Activated CD4-positive, alpha-beta T cell treated with anti-CD3 and anti-CD28 coated beads, Interleukin-2, amount 10 ng/mL, durations not matched to agents 24 days and 14 days (primary cell): ENCODE measurements at regions not wholly inside any gene's neighbourhood (a gene's known extent, or its start where the extent isn't known, plus 50 kb on each side); places are given as distances from the start of the nearest gene placed in this dataset.

Experiments used
- DNase-seq: peaks from one replicate; pipeline ENCODE4 v3.0.0; 2022
- H3K27ac Mint-ChIP-seq: one replicate; pipeline ENCODE4 v1.8.0; 2022; ENCODE audit warnings: mild to moderate bottlenecking, mixed read lengths
- H3K27me3 Mint-ChIP-seq: one replicate; pipeline ENCODE4 v1.8.0; 2022; ENCODE audit warnings: mixed read lengths
- H3K36me3 Mint-ChIP-seq: one replicate; pipeline ENCODE4 v1.8.0; 2022; ENCODE audit warnings: low read depth, mild to moderate bottlenecking, mixed read lengths
- H3K4me1 Mint-ChIP-seq: one replicate; pipeline ENCODE4 v1.8.0; 2021; ENCODE audit warnings: mixed read lengths
- H3K4me3 Mint-ChIP-seq: one replicate; pipeline ENCODE4 v1.8.0; 2022; ENCODE audit warnings: mild to moderate bottlenecking, moderate library complexity, mixed read lengths
- H3K9me3 Mint-ChIP-seq: one replicate; pipeline ENCODE4 v1.8.0; 2021; ENCODE audit warnings: mixed read lengths
- intact Hi-C: fragments of 100-400 bp; cut with micrococcal nuclease; formaldehyde crosslinking; loops from one replicate; pipeline ENCODE4 v1.15.1; 2023

DNA sequence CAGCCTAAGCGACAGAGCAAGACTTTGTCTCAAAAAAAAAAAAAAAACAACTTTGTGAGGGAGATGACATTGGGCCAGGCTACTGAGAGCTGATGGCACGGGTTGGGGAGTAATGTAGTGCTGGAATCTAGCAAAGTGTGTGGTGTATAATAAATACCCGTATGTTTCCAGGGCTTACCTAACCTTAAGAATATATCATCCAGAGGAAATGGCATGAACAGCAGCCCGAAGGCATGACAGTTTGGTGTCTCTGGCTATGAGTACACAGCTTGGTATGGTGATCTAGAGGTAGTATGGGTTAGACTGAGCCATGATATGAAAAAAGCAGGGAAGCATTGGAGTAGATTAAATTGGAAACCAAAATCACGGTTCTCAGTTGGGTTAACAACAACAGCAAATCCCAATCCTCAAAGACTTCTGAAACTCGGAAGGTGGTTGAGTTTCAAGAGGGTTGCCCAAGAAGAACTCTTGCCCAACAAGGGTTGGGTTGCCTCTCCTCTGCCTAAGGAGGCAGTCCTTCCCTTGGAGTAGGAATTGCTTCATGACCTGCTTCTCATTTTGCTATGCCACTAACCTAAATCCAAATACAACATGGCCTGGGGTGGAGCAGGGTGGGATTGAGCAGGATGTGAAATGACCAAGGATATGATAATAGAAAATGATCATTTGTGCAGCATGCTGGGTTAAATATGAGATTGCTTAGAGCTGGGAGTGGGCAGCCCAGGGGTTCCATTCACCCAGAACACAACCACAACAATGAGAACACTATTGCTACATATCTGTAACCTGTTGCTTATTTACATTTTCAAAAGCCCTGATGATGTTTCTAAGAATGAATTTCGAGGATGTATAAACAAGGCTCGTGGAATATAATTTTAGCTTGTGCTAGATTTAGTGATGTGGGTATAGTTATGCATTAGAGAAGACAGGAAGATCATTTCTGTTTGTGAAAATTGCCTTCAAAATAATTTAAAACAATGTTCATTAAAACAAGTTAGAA, 64.6 kb upstream of the ZFR start:
- Mint-ChIP-seq H3K4me3 (no peak overlapping the region), H3K9me3 (no peaks in the 10 kb centered on the region), H3K27me3 (peaks cover 8% of the 10 kb centered on the region), H3K4me1 (peaks cover 15% of the 10 kb centered on the region), H3K36me3 (no peaks in the 10 kb centered on the region), H3K27ac (no peak overlapping the region)
- intact Hi-C loops: no loop called here
- no peak for DNase-seq

DNA sequence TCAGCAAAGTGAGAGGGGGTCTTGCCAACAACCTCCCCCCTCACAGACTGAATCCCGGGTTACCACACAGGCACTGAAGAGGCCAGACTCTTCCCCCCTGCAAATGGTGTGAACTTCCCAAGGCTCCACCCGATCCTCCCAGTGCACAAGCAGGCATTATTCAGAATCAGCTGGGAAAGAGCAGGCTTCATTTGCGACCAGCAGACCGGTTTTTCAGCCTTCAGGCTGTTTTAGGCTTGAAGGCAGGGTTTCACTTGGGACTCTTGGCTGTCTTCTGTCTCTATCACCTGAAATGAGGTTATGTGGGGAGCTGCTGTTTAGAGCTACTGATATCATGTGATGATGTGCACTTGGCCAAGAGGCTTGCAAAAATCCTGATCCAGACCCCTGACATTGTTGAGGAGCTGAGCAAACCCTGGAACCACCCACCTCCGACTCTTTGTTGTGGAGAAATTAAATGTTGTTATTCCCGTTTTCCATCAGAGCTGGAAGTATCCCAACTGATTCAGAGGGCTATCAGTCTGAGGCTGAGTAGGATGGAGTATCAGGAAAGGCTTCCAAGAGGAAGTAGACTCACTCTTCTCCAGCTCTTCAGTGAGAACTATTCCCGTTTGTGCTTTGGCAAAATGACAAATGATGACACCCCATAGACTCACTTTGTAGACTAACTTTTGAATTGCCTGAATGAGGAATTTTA, 63.3 kb upstream of the ZFR start:
- H3K9me3 Mint-ChIP-seq: no peaks in the 10 kb centered on the region
- no peak overlapping the region for H3K27ac Mint-ChIP-seq
- DNase-seq: no peak
- intact Hi-C loops: no loop called here
- no peaks in the 10 kb centered on the region for H3K36me3 Mint-ChIP-seq
- H3K4me3 Mint-ChIP-seq: no peak overlapping the region
- peaks cover 8% of the 10 kb centered on the region for H3K27me3 Mint-ChIP-seq
- H3K4me1 Mint-ChIP-seq: peaks cover 15% of the 10 kb centered on the region

DNA sequence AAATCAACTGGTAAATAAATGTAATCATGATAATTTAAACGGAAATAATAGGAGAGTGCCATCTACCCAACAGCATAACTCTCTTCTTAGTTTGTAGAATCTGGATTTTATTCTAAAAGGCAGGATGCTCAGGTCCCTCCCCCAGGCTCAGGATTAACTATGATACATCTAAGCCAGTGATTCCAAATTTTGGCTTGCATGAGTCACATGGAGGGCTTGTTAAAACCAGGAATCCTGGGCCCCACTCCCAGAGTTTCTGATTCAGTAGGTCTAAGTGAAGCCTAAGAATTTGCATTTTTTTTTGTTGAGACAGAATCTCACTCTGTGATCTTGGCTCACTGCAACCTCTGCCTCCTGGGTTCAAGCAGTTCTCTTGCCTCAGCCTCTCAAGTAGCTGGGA, 62.3 kb upstream of the ZFR start:
- H3K36me3 Mint-ChIP-seq: no peaks in the 10 kb centered on the region
- H3K4me1 Mint-ChIP-seq: peaks cover 15% of the 10 kb centered on the region
- intact Hi-C loops: no loop called here
- no peak overlapping the region for H3K4me3 Mint-ChIP-seq
- no peak for DNase-seq
- peaks cover 8% of the 10 kb centered on the region for H3K27me3 Mint-ChIP-seq
- no peaks in the 10 kb centered on the region for H3K9me3 Mint-ChIP-seq
- no peak overlapping the region for H3K27ac Mint-ChIP-seq

DNA sequence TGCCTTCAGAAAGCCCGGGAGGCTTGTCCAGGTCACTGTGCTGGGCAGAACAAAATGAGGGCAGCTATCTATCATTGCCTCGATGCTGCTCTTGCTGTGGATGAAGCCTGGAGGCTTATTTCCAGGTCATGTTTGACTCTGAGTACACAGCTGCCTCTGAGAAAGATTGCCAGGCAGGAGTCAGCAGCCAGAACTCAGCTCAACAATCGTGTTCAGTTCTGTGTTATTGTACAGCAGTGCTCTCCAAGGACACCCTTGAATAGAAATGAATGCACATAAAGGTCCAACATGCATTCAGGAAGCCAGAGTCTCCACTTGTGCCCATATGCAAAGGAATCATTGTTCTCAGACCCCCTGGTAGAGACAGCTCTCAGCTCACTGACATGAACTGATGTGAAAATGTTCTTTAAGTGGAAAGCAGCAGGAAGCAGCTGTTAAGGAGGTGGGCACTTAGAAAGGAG, 61.7 kb upstream of the ZFR start:
- Mint-ChIP-seq H3K4me3 (no peak overlapping the region), H3K36me3 (no peaks in the 10 kb centered on the region), H3K27ac (no peak overlapping the region), H3K4me1 (peaks cover 14% of the 10 kb centered on the region), H3K27me3 (peaks cover 9% of the 10 kb centered on the region), H3K9me3 (no peaks in the 10 kb centered on the region)
- no peak for DNase-seq
- intact Hi-C loops: no loop called here

DNA sequence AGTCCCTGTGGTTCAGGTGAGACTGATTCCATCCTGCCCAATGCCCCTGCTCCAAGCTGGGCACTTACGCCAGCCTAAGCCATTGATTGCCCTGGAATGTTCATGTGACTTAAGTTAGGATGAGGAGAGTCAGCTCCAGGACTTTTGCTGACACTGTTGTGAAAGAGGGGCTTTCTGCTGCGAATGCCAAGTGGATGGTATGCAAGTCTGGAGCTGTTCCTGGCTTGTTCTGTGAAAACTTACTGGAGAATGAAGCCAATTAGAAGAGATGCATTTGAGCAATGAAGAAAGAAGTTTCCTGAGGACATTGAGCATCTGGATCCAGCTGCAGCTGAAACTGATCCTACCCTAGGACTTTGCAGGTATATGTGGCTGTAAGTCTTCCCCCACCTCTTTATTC, 61.2 kb upstream of the ZFR start:
- H3K4me3 Mint-ChIP-seq: no peak overlapping the region
- no peaks in the 10 kb centered on the region for H3K36me3 Mint-ChIP-seq
- peaks cover 14% of the 10 kb centered on the region for H3K4me1 Mint-ChIP-seq
- H3K27ac Mint-ChIP-seq: no peak overlapping the region
- H3K9me3 Mint-ChIP-seq: no peaks in the 10 kb centered on the region
- no peak for DNase-seq
- intact Hi-C loops: no loop called here
- H3K27me3 Mint-ChIP-seq: peaks cover 9% of the 10 kb centered on the region

DNA sequence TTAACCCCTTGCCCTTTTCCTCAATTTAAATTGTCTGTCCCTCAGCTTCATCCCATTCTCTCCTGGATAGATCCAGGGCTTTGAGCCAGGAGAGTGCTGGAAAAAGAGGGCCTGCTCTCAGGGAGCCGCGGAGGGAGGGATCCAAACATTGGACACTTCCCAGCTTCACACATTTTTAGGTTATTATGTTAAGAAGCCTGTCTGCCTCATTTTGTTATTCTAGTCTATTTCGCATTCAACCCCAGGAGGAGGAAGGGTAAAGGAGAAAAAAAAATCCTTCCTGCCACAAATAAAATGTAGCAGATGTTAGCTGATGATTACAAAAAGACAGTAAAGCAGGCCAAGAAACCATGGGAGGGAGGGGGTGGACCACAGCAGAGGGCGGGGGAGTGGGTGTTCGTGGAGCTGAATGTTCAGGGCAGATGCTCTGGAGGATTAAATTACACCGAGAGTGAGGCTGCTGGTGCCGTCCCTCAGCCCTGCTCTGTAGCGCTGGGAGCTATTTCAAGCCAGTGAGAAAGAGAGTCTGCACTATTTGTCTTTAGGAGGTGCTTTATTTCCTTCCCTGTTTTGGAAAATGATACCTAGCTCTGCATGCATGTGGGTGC, 60.6 kb upstream of the ZFR start:
- intact Hi-C loops: no loop called here
- Mint-ChIP-seq H3K9me3 (no peaks in the 10 kb centered on the region), H3K4me1 (peaks cover 14% of the 10 kb centered on the region), H3K36me3 (no peaks in the 10 kb centered on the region), H3K27me3 (peaks cover 9% of the 10 kb centered on the region), H3K27ac (no peak overlapping the region), H3K4me3 (no peak overlapping the region)
- DNase-seq: no peak

DNA sequence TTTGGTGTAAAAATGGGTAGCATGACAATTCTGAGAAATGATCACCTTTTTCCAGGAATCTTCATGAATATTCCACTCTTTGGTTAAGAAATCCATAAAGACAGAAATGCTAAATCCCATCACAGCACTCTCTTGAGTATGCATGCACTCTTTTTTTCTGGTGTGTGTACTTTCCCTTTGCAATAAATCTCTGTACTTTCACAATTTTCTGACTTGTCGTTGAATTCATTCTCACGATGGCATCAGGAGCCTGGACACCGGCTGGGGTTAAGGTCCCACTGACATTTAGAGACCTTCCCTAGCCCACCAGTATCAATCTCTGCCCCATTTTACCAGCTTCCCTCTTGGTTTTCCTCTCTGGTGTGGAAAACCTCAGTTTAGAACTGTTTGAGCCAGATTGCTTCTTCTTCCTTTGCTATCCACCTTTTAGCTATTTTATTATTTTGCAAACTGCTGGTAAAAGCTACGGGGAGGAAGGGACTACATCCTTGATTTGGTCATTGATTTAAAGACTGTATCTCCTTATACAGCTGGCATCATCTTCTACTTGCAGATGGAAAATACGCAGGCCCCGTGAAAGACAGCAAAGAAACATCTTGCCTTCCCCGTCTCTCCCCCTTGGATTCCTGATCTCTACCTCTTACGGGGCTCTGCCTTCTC, 59.9 kb upstream of the ZFR start:
- peaks cover 9% of the 10 kb centered on the region for H3K27me3 Mint-ChIP-seq
- H3K4me1 Mint-ChIP-seq: peaks cover 18% of the 10 kb centered on the region
- no peaks in the 10 kb centered on the region for H3K9me3 Mint-ChIP-seq

DNA sequence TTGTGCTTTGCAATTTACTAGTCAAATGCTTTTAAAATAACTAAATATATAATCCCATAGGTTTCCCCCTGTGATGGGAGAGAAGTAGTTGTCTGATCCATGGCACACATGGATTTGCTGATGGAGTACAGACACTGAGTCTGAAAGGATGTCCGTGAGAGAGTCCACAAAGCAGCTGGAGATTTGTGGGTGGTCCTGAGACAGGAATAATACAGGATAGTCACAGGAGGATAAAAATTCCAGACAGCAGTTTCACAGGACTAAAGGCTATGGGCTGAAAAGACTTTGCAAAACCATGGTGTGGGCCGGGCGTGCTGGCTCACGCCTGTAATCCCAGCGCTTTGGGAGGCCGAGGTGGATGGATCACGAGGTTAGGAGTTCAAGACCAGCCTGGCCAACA, 58.7 kb upstream of the ZFR start:
- peaks cover 9% of the 10 kb centered on the region for H3K27me3 Mint-ChIP-seq
- H3K4me1 Mint-ChIP-seq: peaks cover 28% of the 10 kb centered on the region
- intact Hi-C loops: no loop called here
- no peak overlapping the region for H3K27ac Mint-ChIP-seq
- no peaks in the 10 kb centered on the region for H3K36me3 Mint-ChIP-seq
- DNase-seq: no peak
- H3K4me3 Mint-ChIP-seq: no peak overlapping the region
- H3K9me3 Mint-ChIP-seq: no peaks in the 10 kb centered on the region

More for the DNA sequence above, 59.9 kb upstream of the ZFR start:
- no peak for DNase-seq
- no peaks in the 10 kb centered on the region for H3K36me3 Mint-ChIP-seq
- intact Hi-C loops: no loop called here
- H3K4me3 Mint-ChIP-seq: no peak overlapping the region
- no peak overlapping the region for H3K27ac Mint-ChIP-seq

DNA sequence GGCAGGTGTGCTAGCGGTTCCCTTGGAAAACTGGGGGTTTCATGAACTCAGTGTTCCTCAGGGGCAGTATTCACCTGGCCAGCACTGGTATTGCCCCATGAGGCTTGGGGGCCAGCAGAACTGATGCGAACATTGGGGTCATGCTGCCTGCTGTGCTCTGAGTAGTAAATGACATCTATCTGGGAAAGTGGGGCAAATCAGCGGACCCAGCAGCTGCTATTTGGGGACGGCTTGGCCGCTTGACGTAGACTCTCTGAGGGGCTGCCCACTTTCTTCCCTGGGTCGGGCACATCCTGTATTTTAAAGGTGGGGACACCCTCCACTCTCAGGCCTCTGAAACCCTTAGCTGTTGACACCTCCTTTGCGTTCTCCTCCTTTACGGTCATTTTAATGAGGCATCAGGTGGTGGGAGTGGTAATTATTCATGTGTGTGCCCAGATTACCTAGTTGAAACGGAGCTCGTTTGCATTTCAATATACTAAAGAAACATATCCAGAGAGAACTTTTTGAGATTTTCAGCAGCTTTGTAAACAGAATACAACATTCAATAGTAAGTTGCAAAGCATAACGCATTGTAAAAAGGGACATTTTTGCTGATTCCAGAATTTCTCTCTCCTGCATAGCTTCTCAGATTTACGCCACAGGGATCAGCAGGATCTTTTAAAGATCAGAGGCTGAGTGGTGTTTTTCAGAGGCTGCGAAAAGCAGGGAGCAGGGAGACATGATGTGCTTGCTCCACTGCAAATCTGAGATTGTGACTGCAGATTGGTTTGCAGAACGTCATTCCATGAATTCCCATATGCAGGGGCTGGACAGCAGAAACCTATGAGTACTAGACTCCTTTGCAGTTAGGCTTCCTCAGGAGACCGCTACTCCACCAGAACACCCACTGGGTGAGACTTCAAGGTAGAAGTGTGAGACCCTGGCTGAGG, 56.8 kb upstream of the ZFR start:
- Mint-ChIP-seq H3K4me1 (peaks cover 33% of the 10 kb centered on the region), H3K4me3 (no peak overlapping the region), H3K36me3 (no peaks in the 10 kb centered on the region), H3K27me3 (peaks cover 7% of the 10 kb centered on the region), H3K27ac (no peak overlapping the region), H3K9me3 (no peaks in the 10 kb centered on the region)
- intact Hi-C loops: no loop called here
- no peak for DNase-seq

DNA sequence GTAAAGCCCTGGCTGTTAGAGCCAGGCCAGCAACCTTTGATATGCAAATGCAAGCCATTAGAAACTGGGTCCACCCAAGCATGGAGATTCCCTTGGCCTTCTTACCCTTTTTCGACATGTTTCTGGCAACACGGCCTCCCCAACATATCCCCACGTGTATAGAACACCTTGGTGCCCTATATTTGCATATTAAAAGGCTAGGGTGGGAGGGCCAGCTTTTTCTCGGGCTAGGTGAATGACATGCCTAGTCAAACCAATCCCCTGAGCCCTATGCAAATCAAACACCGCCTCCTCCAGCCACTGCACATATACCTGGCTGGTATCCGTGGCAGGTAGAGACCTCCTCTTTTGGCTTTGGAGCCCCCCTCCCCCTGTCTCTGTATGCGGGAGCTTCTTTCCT, 55.6 kb upstream of the ZFR start:
- no peak overlapping the region for H3K27ac Mint-ChIP-seq
- no peaks in the 10 kb centered on the region for H3K9me3 Mint-ChIP-seq
- intact Hi-C loops: no loop called here
- peaks cover 4% of the 10 kb centered on the region for H3K27me3 Mint-ChIP-seq
- no peak overlapping the region for H3K4me3 Mint-ChIP-seq
- H3K36me3 Mint-ChIP-seq: no peaks in the 10 kb centered on the region
- DNase-seq: no peak
- H3K4me1 Mint-ChIP-seq: peaks cover 30% of the 10 kb centered on the region

DNA sequence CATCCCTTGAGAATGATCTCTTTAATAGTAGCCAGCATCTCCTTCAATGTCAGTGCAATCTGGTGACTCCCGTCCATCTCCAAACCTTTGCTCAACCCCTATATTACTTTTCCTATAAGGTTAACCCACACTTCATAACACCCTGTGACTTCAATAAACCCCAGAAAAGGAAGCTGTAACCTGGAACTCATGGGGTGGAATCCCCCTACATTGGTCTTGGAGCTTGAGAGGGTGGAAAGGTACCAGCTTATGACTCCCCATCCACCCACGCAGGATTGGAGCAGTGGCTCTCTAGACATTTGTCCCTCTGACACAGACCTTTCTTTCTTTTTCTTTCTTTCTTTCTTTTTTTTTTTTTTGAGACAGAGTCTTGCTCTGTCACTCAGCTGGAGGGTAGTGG, 54.7 kb upstream of the ZFR start:
- H3K4me3 Mint-ChIP-seq: no peak overlapping the region
- no peaks in the 10 kb centered on the region for H3K36me3 Mint-ChIP-seq
- H3K27me3 Mint-ChIP-seq: peaks cover 1% of the 10 kb centered on the region
- peaks cover 23% of the 10 kb centered on the region for H3K4me1 Mint-ChIP-seq
- H3K9me3 Mint-ChIP-seq: no peaks in the 10 kb centered on the region
- intact Hi-C loops: loop anchor here (5.0 kb wide), 1 partner anchor 33 kb away; no protein-coding TSS in a partner anchor
- no peak overlapping the region for H3K27ac Mint-ChIP-seq
- no peak for DNase-seq

DNA sequence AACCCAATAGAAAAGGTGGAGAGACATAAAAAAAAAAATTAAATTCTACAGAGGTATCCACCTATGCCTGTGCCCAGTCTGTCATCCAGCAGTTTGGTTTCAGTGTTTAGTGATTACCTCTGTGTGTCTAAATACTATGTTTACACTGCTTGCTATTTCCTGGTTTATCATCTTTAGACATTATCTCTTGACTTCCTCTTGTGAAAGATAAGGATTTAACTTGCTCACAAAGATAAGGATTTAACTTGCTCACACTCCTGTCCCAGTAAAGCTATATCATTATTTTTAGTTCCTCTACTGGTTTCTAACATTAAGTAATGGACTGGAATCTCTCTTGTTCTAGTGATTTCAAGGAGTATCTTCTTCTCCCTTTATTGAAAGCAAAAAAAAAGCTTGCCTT, 53.9 kb upstream of the ZFR start:
- no peak for DNase-seq

DNA sequence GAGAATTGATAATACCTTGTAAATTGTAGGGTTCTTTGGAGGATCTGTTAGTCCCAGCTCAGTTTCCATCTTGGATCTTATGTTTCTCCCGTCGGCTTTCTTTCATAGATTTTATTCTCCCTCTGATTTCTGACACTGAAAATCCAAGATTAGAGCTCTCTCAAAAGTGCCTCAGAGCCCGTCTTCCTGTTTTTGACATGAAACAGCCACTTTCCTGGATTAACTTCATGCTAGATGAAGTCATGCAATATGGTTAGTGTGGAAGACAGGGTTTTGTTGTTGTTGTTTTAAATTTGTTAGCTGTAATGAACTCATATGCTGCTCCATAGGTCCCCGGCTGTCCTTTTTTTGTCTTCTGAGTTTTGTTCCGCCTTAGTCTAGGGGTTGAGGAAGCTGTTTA, 51.6 kb upstream of the ZFR start:
- no peak for DNase-seq
- no peak overlapping the region for H3K4me3 Mint-ChIP-seq
- no peaks in the 10 kb centered on the region for H3K9me3 Mint-ChIP-seq
- H3K36me3 Mint-ChIP-seq: no peaks in the 10 kb centered on the region
- H3K4me1 Mint-ChIP-seq: peaks cover 23% of the 10 kb centered on the region
- H3K27ac Mint-ChIP-seq: no peak overlapping the region
- no peaks in the 10 kb centered on the region for H3K27me3 Mint-ChIP-seq
- intact Hi-C loops: loop anchor here (5.0 kb wide), 1 partner anchor 36 kb away; no protein-coding TSS in a partner anchor

More for the DNA sequence above, 53.9 kb upstream of the ZFR start:
- Mint-ChIP-seq H3K9me3 (no peaks in the 10 kb centered on the region), H3K27ac (no peak overlapping the region), H3K4me1 (peaks cover 23% of the 10 kb centered on the region), H3K27me3 (peaks cover 1% of the 10 kb centered on the region), H3K36me3 (no peaks in the 10 kb centered on the region), H3K4me3 (no peak overlapping the region)
- intact Hi-C loops: loop anchor here (5.0 kb wide), 1 partner anchor 34 kb away; no protein-coding TSS in a partner anchor
